Esophagus mucosa (tissue), 1 donor: ENCODE measurements at regions not wholly inside any gene's neighbourhood (a gene's known extent, or its start where the extent isn't known, plus 50 kb on each side); places are given as distances from the start of the nearest gene placed in this dataset.

ENCODE experiments used
- ATAC-seq: fragments of 200-7000 bp; cut with Tn5 transposase; one replicate; pipeline ENCODE4 v1.9.1; 2020
- donor health status: DM: yes; HTN: yes; CAD: no.

DNA sequence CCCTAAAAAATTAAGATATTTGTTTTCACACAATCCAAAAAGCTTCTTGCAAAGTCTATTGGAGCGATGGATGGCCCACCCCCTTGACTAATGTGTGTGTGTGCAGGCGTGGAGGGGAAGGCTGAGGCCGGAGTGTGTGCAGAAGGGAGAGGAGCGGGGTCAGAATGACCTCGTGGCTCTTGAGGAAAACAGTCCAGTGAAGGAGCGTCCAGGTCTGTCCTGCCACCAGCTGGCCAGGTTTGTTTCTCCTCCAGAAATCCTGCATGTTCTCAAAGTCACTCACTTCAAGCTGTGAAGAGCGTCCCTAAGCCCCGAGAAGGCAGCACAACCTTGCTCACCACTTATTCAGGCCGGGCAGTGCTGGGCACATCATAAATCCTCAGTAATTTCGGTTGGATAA, 69.5 kb upstream of the SSX2IP start:
- no peak for ATAC-seq

DNA sequence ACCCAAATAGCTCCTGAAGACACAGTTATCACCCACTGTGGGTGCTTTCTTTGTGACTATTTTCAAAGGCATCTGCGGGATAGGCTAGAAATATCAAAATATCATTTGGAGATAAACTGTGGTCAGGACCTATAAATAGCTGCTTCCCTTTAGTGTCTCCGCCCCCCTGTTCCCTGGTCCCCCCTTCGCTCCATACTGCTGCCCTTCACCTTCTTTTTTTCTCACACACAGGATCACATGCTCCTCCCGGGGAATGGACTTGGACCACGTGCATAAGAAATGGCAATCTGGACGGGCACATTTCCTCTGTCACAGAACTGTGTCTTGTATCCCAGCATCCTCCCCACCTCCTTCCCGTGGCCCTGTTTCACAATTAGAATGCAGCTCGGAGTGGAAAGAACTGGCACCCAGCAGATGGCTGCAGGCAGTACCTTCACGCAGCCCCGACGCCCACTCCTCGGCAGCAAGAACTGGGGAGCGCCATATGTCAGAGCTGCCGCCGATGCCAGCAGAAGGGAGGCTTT, 68.8 kb upstream of the SSX2IP start:
- ATAC-seq = no peak

DNA sequence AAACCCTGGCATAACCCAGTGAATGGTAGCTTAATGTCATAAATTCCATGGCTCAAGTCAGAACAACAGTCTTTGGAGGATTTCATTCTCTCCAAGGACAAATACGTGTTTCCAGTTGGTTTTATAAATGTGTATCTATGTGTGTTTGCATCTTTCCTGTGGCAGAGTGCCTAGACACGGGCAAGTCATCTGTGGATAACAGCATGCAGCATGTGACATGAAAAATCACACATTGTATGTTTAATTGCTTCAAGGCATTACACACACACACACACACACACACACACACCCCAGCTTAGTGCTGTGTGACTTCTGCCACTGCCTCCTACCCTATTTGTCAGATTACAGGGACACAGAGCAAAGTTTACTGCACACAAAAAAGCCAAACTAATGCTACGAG, 68.2 kb upstream of the SSX2IP start:
- ATAC-seq = no peak

DNA sequence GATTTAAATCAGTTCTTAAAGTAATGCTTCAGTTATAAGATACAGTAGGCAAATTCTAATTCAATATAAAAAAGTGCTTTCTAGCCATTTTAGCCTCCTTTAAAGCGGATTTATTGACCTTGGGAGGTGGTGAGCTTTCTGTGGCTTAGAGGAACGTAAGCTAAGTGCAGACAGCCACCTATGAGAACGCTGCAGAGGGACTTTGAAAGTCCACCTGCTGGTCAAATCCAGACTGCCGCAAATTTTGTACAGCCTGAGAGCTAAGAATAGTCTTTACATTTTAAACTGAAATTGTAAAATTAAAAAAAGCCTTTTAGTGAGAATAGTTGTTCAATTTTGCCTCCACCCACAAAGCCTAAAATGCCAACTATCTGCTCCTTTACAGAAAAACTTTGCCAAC, 67.0 kb upstream of the SSX2IP start:
- no peak for ATAC-seq

DNA sequence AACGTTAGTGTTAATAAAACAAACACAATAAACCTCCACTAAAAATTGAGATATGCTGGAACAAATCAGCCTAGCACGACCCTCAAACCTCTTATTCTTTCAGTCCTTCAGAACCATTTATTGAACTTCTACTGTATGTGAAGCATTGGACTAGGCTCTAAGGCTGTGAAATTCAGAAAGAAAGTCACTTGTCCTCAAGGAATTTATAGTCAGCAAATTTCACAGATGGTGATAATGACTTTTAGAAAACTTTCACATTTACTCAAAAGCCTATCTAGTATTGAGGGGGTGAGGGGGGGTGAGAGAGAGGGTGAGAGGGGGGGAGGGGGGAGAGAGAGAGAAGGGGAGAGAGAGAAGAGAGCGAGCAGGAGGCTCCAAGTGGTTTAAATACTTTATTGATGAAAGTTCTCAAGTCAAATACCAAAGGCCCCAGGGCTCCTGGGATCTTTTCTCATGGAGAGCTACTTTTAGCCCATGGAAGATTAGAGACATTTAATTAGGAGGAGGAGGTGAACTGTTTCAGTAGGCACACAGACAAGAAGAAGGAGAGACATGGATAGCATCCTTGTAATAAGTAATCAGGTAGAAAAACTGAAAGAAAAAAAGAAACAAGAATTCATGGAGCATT, 66.3 kb upstream of the SSX2IP start:
- no peak for ATAC-seq

DNA sequence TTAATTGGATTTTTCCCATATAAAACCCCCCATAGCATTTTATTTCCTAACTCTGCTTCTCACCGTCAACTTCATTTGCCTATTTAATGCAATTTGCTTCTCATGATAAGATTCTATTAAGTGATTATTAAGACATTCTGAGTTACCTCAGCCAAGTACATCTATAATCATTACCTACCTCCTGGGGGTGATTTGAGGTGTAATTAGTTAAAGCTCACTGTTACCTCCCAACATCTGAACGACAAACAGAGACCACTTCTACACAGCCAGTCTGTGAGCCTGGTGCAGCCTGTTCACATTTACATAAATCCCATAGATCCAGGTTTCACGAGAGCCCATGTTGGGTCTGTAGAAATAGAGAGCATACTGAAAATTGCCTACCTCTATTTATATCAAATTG, 65.7 kb upstream of the SSX2IP start:
- no peak for ATAC-seq

DNA sequence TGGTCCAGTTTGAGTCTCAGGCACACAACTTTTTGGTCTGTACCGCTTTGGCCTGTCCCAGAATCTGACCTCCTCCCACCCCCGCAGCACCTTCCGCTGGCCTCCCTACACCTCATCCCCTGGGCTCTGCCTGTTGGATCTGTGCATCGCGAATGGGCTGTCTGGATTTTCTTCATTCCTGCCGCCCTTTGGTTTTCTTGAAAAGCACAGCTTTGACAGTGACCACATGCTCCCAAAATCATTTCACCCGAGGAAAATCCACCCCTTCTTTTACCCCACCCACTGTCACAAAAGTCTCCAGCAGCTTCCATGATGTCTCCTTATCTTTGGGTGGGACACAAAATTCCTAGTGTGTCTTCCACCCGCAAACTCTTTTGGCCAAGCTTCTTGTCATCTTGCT, 65.0 kb upstream of the SSX2IP start:
- no peak for ATAC-seq

DNA sequence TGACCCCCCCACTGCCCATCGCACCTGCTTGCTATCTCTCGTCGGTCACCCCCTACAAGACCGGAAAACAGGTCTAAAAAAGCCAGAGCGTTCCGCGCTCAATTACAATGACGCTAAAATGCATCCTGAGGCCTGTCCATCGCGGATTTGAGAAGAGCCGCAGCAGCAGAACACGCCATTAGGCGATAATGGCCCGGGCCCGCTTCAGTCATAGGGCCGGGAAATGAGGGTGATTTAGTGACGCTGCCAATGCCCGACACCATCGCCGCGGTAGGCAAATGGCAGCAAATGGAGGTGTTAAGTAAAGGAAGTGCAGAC, 64.1 kb upstream of the SSX2IP start:
- ATAC-seq = no peak

DNA sequence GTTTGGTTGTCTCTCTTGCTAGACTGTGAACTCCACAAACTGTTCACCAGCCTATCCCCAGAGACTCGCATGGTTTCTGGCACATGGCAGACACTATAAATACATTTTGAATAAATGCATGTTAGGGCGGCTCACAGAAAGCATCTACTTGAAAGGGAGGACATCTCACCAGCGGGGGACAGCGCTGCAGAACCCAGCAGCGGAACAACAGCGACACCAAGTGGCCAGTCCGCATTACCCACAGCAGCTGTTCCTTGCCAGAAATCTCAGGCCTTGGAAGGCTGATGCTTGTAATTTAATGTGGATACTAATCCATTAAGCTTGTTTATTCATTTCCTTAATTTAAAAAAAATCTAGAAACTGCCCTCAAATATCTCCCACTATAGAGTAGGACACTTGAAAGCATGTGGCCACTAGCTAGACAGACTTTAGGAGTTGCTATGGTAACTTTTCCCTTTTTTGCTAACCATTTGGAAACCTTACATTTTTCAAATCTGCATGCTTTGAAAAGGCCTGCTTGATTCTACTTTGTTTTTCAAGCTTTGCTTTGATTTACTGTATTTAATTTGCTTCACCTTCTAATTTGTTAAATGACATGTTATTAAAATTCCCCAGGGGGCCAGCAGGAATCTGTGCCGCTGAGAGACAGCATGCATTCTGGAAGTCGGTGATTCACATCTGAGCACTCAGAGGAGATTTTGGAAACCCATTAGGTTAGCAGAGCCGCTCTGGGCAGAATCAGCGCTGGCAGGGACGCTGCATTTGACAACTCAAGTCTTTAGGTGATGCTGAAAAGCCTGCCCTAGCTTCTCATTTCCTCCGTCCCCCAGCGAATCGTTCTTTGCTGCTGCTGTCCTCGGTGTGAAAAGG, 63.5 kb upstream of the SSX2IP start:
- ATAC-seq = peak; percentile 77

DNA sequence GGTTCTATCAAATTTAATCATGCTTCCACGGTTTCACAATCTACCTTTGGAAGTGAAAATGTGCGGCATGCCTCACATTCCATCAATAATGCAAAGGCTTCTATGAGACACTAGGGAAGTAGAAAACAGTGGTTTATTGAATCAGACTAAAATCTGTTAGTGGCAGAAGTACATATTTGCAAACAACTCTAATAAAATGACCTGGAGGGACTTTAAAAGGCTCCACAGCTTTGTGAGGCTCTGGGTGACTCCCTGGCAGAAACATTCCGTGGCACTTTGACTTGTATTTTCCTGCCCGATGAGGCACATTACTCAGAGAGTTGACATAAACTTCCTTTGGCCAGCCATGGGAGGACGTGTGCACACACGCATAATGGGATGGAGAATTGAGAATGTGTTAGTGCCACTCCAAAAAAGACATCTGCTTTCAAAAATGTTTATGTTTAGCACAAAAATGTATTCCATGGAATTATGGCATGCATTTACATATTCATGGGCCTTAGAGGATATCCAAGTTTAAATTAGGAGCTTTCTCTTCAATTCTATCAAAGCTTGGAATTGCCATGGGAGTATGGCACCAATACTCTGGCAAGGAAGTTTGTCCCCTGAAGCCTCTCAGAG, 60.0 kb upstream of the SSX2IP start:
- ATAC-seq = peak; percentile 87

DNA sequence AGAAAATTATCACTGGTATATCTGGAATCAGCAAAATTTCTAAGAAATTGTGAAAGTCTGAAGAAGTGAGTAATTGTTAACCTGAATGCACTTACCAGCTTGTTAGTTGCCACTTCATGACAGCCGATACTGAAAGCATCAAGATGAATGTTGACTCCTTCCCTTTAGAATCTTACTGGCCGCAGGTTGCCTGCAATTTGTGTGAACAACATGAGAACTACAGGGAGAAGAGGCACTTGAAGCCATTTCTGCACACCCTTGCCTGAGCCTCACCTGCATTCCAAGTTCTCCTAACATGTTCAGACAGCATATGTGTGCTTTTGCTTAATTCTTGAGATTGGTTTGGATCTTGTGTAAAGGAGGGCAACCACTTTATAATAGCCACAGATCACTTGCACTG, 59.2 kb upstream of the SSX2IP start:
- peak; percentile 33 for ATAC-seq

DNA sequence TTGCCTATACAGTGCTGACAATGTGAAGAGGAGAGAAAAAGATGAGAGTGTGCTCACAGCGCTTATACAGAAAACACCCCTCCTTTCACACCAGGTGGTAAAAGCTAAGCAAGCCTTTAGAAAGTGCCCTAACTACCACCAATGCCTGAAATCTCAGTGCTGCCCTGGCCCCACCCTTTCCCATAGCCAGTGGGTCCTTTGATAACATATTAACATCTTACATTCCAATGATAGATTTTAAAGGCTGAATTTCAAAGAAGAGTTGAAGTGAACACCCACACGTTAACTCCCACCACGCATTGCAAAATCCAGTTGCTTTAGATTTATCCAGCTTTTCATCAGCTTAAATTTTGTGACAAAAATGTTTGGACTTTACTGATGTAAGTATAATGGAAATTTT, 58.1 kb upstream of the SSX2IP start:
- no peak for ATAC-seq

DNA sequence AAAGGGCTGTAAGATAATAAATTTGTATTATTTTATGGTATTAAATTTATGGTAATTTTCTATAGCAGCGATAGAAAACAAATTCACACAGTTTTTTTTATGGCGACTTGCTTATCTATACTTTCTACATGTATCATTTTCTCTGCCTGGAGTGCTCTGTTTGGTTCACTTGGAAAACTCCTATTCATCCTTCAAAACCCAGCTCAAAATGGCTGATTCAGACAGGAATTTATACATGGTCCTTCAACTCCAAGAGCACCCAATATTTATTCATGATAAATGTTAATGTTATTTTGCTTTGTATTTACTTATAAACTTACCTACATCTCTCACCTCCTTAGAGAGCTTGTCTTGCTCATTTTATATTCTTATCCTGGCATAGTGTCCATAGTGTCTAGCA, 55.6 kb upstream of the SSX2IP start:
- no peak for ATAC-seq

DNA sequence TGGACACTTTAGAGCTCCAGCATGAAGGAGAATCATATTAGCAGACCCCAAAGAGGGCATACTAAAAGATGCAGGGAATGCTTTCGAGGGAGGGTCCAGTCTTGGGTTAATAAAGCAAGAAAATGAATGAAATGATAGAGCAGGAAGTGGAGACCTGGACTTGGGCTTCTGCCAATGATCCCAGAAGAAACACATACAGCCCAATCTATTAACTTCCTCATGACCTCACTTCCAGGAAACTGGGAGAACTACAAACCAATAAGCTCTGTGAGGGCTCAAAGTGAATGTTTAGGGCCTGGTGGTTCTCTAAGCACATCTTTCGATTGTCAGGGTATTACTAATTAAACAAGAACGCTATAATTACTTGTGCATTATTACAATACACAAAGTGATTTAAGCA, 53.6 kb upstream of the SSX2IP start:
- ATAC-seq = no peak

DNA sequence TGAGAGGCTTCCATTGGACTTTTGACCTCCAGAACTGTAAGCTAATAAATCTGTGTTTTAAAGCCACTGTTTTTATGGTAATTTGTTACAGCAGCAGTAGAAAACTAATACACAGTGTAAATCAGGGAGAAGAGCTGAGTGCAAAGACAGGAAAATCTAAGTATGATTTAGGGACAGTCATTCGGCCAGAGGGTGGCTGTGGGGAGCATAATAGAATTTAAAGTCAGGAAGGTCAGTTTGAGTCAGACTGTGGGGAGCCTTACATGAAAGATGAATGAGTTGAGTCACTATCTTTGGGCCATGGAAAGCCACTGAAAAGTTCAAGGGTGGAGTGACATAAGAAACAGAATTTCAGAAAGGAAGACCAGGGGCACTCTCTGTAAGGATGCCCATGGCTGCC, 52.4 kb upstream of the SSX2IP start:
- ATAC-seq = no peak

DNA sequence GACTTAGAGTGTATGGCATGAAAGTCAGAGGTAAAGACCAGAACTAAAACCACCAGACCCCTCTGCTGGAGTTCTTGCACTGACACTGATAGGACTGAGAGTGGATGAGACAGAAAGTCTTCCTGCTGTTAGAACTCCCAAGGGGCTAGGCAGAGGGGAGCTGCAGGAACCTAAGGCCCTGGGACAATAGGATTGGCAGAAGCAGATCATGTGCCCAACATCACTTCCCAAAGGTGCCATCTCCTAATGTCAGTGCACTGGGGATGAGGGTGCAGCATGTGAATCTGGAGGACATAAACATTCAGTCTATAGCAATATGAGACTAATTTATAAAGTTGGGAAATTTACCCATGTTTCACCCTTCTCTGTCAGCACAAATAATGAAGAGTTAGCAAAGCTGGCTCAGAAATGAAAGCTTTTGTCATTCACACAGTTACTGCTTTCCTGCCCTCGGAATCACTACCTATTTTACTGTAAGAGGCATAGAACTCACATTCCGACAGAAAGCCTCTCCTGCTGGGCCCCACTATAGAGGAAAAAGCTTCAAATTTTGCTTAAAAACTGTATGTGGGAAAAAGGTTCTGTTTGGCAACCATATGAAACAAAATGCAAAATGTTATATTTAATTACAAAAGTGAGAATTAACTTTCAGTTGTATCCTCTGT, 49.9 kb upstream of the SSX2IP start:
- no peak for ATAC-seq
